ENCODE measurements at regions not wholly inside any gene's neighbourhood (a gene's known extent, or its start where the extent isn't known, plus 50 kb on each side); places are given as distances from the start of the nearest gene placed in this dataset.

DNA sequence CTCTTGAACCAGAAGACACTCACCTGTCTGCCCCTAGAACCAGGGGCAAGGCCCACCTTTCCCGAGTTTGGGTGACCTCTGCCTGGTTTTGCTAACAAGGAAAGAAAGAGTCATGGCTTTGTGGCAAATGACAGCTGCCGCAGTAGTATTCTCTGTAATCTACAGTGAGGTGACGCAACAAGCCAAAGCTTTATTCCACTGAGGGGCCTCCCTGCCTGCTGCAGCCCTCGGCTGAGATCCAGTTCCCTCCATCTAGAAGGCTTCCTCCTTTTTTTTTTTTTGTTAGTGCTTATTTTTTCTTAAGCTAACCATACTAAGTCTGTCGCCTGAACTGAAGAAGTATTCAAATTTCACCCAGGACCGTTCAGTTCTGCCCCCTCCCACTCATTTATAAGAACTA is 142.3 kb upstream of the TMCC3 start:
- peaks cover 0 to 2% of the 10 kb centered on the region in 2 experiments; a peak in 1 of 5 replicates for H3K27me3 ChIP-seq (ENCODE audit: control insufficient read depth in 1 of 2, insufficient read depth in 2 of 2, low read length in 2 of 2)
- H3K27ac ChIP-seq (ENCODE audit: extremely low read length, insufficient read depth, low read length) = no peak overlapping the region
- no peaks in the 10 kb centered on the region for H3K9me3 ChIP-seq (ENCODE audit: low read length)
- BruUV-seq (replicated peaks) = no TSS peak
- DNase-seq (ENCODE audit: low spot score) (no peak), ATAC-seq (no peak; the same call in 2 of the 3 replicates), FAIRE-seq (no peak)
- TF ChIP-seq ZNF549 (CRISPR knock-in tag; IDR thresholded peaks at IDR 0.05) (no peak), CEBPG (CRISPR knock-in tag; IDR thresholded peaks at IDR 0.05) (peak; percentile 42; the same call in 1 of the 2 replicates), CEBPB (IDR thresholded peaks at IDR 0.05; ENCODE audit: borderline replicate concordance, low read depth, low read length) (peak; percentile 73)
- TF ChIP-seq, protein P1, sequence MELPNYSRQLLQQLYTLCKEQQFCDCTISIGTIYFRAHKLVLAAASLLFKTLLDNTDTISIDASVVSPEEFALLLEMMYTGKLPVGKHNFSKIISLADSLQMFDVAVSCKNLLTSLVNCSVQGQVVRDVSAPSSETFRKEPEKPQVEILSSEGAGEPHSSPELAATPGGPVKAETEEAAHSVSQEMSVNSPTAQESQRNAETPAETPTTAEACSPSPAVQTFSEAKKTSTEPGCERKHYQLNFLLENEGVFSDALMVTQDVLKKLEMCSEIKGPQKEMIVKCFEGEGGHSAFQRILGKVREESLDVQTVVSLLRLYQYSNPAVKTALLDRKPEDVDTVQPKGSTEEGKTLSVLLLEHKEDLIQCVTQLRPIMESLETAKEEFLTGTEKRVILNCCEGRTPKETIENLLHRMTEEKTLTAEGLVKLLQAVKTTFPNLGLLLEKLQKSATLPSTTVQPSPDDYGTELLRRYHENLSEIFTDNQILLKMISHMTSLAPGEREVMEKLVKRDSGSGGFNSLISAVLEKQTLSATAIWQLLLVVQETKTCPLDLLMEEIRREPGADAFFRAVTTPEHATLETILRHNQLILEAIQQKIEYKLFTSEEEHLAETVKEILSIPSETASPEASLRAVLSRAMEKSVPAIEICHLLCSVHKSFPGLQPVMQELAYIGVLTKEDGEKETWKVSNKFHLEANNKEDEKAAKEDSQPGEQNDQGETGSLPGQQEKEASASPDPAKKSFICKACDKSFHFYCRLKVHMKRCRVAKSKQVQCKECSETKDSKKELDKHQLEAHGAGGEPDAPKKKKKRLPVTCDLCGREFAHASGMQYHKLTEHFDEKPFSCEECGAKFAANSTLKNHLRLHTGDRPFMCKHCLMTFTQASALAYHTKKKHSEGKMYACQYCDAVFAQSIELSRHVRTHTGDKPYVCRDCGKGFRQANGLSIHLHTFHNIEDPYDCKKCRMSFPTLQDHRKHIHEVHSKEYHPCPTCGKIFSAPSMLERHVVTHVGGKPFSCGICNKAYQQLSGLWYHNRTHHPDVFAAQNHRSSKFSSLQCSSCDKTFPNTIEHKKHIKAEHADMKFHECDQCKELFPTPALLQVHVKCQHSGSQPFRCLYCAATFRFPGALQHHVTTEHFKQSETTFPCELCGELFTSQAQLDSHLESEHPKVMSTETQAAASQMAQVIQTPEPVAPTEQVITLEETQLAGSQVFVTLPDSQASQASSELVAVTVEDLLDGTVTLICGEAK (IDR thresholded peaks at IDR 0.05) = no peak
- TF ChIP-seq, protein P1 (CRISPR knock-in tag; IDR thresholded peaks at IDR 0.05) = 0 out of 2 replicates have a peak, but pooled peaks have one; percentile 43
- in situ Hi-C loops (cut with HindIII; ENCODE audit: extremely low pct_ligation_motif_present, low pct_unique_long_range_greater_than_20kb) = no loop called here
- POLR2A ChIA-PET = no interaction called here
- intact Hi-C loops (cut with micrococcal nuclease; ENCODE audit: unreplicated experiment) = no loop called here
- H3K79me2 ChIP-seq (ENCODE audit: insufficient read depth, low read length) = no peaks in the 10 kb centered on the region
- no peak overlapping the region for H3K4me2 ChIP-seq (ENCODE audit: low read depth, low read length)
- H3K4me1 ChIP-seq (ENCODE audit: insufficient read depth, low read length) = no peaks in the 10 kb centered on the region
- H3K36me3 ChIP-seq (replicated peaks in 1 of 2; ENCODE audit: control insufficient read depth in 1 of 2, insufficient read depth in 2 of 2, low read length in 2 of 2) = no peaks in the 10 kb centered on the region
- no peaks in the 10 kb centered on the region for H4K20me1 ChIP-seq (ENCODE audit: insufficient read depth, low read length)
- H3K4me3 ChIP-seq (replicated peaks in 1 of 3; ENCODE audit: insufficient read depth in 1 of 3, low read depth in 2 of 3, low read length in 3 of 3) = no peak overlapping the region
- CTCF ChIA-PET (ENCODE audit: low intra/inter-chr PET ratio, low total read pairs) = no interaction called here
- H3K9ac ChIP-seq (ENCODE audit: insufficient read depth, low read depth, low read length) = no peak overlapping the region
- 2% methylated on average over 6 of the region's 6 CpGs for WGBS (ENCODE audit: low lambda C conversion rate)
- H2AFZ ChIP-seq (ENCODE audit: low read length) = no peak overlapping the region
